Hepatocyte (in vitro differentiated cells): ENCODE measurements at regions not wholly inside any gene's neighbourhood (a gene's known extent, or its start where the extent isn't known, plus 50 kb on each side); places are given as distances from the start of the nearest gene placed in this dataset.

Source experiments
- EZH2 ChIP-seq: fragments of 200-600 bp; sonication (generic); IDR thresholded peaks from 2 replicates; pipeline ENCODE4 v1.6.1; 2016; ENCODE audit warnings: antibody characterized with exemption, mild to moderate bottlenecking, borderline replicate concordance
- TF ChIP-seq, protein P1 (sequence below): fragments of 200-600 bp; sonication (generic); IDR thresholded peaks from 2 replicates; pipeline ENCODE4 v1.5.1; 2016; ENCODE audit warnings: antibody characterized with exemption, mild to moderate bottlenecking; ENCODE audit not compliant: poor library complexity

DNA sequence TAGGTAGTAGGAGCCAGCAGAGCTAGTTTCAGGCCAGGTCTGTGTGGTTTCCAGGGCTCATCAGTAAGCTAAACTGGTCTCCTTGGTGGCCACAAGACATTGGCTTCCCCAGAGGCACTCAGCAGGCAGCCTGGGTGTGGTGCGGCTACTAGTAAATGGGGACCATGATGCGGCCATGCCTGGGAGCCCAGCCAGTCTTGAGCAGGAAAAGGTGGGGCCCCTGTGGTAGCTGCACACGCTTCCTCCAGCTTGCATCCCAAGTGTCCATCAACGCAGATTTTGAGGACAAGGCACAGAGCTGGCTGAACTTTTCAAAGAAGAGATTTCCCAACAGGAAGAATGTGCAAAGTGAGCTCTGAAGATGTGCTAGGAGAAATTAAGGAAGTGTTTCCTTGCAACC, 107.4 kb upstream of the NAA20 start:
- no peak for TF ChIP-seq EZH2
- TF ChIP-seq, protein P1, sequence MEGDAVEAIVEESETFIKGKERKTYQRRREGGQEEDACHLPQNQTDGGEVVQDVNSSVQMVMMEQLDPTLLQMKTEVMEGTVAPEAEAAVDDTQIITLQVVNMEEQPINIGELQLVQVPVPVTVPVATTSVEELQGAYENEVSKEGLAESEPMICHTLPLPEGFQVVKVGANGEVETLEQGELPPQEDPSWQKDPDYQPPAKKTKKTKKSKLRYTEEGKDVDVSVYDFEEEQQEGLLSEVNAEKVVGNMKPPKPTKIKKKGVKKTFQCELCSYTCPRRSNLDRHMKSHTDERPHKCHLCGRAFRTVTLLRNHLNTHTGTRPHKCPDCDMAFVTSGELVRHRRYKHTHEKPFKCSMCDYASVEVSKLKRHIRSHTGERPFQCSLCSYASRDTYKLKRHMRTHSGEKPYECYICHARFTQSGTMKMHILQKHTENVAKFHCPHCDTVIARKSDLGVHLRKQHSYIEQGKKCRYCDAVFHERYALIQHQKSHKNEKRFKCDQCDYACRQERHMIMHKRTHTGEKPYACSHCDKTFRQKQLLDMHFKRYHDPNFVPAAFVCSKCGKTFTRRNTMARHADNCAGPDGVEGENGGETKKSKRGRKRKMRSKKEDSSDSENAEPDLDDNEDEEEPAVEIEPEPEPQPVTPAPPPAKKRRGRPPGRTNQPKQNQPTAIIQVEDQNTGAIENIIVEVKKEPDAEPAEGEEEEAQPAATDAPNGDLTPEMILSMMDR = no peak
